GM12878 (cell line): ENCODE measurements at regions not wholly inside any gene's neighbourhood (a gene's known extent, or its start where the extent isn't known, plus 50 kb on each side); places are given as distances from the start of the nearest gene placed in this dataset.
A peak's percentile ranks its signal among the peaks of the same experiment; 100 is the strongest.

Source experiments
- ATAC-seq: fragments of 200-7000 bp; cut with Tn5 transposase; 3 replicates; pipeline ENCODE4 v1.9.1; 2020; ENCODE audit warnings: mild to moderate bottlenecking, moderate library complexity
- BruUV-seq: library from RNA; stranded (reverse); fragments of 400-500 nt; replicated peaks from 2 replicates; lab custom pipeline; 2021; lab: Mats Ljungman, UMichigan
- CTCF ChIA-PET: fragments of 300-600 bp; sonication (Branson Sonifier 250); formaldehyde crosslinking; extraction: SDS; loops from one replicate; lab custom pipeline; 2021; ENCODE audit warnings: inconsistent platforms; lab: Yijun Ruan, JAX
- POLR2A ChIA-PET: fragments of 350-600 bp; formaldehyde crosslinking; extraction: SDS; loops from one replicate; lab custom pipeline; 2021; ENCODE audit warnings: inconsistent platforms; lab: Charles Lee
- RAD21 ChIA-PET: fragments of 300-600 bp; sonication (Branson Sonifier 250); formaldehyde crosslinking; loops from one replicate; lab custom pipeline; 2023; ENCODE audit warnings: antibody characterized with exemption; ENCODE audit not compliant: unreplicated experiment; lab: Charles Lee
- SMC1A ChIA-PET: fragments of 300-600 bp; sonication (Branson Sonifier 250); formaldehyde crosslinking; loops from one replicate; lab custom pipeline; 2023; ENCODE audit not compliant: unreplicated experiment, uncharacterized antibody; lab: Charles Lee
- DNase-seq: peaks from one replicate; pipeline ENCODE4 v3.0.0-alpha.2; 2011; ENCODE audit warnings: low read depth, low spot score
- FAIRE-seq: peaks from 3 replicates; lab custom pipeline; 2011; peaks lifted over from hg19 to GRCh38; lab: Jason Lieb, UNC
- H2AFZ ChIP-seq: 2 replicates; pipeline ENCODE4 v1.6.0; 2011; ENCODE audit warnings: low read depth, low read length, control low read depth; ENCODE audit not compliant: control insufficient read depth
- H3K27ac ChIP-seq: 2 replicates; pipeline ENCODE4 v1.5.1; 2011; ENCODE audit warnings: control low read depth; ENCODE audit not compliant: control insufficient read depth, insufficient read depth
- H3K27me3 ChIP-seq, 2 experiments: replicated peaks in 1 of 2; 2 replicates each; pipeline versions ENCODE4 v1.6.0 to v1.6.1; 2011; ENCODE audit warnings: low read length in 1 of 2; ENCODE audit not compliant: control insufficient read depth in 2 of 2, insufficient read depth in 2 of 2
- H3K36me3 ChIP-seq, 2 experiments: 2 replicates each; pipeline ENCODE4 v1.5.1; 2011; ENCODE audit warnings: low read length in 1 of 2; ENCODE audit not compliant: control insufficient read depth in 2 of 2, insufficient read depth in 2 of 2
- H3K4me1 ChIP-seq: 2 replicates; pipeline ENCODE4 v1.6.1; 2011; ENCODE audit warnings: mild to moderate bottlenecking, low read length, moderate library complexity, mixed read lengths; ENCODE audit not compliant: control insufficient read depth, insufficient read depth
- H3K4me2 ChIP-seq: 2 replicates; pipeline ENCODE4 v1.6.0; 2011; ENCODE audit warnings: control low read depth; ENCODE audit not compliant: control insufficient read depth, insufficient read depth
- H3K4me3 ChIP-seq: fragments of 200-600 bp; sonication (generic); 2 replicates; pipeline ENCODE4 v1.5.1; 2016
- H3K79me2 ChIP-seq: 2 replicates; pipeline ENCODE4 v1.6.0; 2011; ENCODE audit warnings: low read length; ENCODE audit not compliant: control insufficient read depth, insufficient read depth
- H3K9ac ChIP-seq: 2 replicates; pipeline ENCODE4 v1.8.0; 2011; ENCODE audit warnings: low read length, control low read depth, mixed read lengths; ENCODE audit not compliant: control insufficient read depth, insufficient read depth
- H3K9me3 ChIP-seq: replicated peaks from 3 replicates; pipeline ENCODE4 v1.5.1; 2011; ENCODE audit warnings: mild to moderate bottlenecking, low read length; ENCODE audit not compliant: control insufficient read depth, insufficient read depth
- H4K20me1 ChIP-seq: 2 replicates; pipeline ENCODE4 v1.6.0; 2011; ENCODE audit not compliant: control insufficient read depth, insufficient read depth
- FOXK2 ChIP-seq: fragments of 450-650 bp; IDR thresholded peaks from 2 replicates; pipeline ENCODE4 v1.6.1; 2017; ENCODE audit warnings: mild to moderate bottlenecking, moderate library complexity
- HCFC1 ChIP-seq: fragments of 150-350 bp; IDR thresholded peaks from 2 replicates; pipeline ENCODE4 v1.6.1; 2014; ENCODE audit warnings: low read length
- IKZF1 ChIP-seq: fragments of 450-650 bp; conservative IDR thresholded peaks from 2 replicates; pipeline ENCODE4 v1.6.1; 2017; ENCODE audit warnings: antibody characterized with exemption, mild to moderate bottlenecking
- YBX1 ChIP-seq: fragments of 450-650 bp; IDR thresholded peaks from 2 replicates; pipeline ENCODE4 v1.6.1; 2016; ENCODE audit warnings: antibody characterized with exemption
- WGBS: methylation state at CpG from one replicate; pipeline ENCODE4 v1.1.6; 2016; ENCODE audit warnings: low lambda C conversion rate; ENCODE audit not compliant: insufficient replicate concordance, insufficient coverage; ENCODE audit errors: missing lambda C conversion rate; 5-methylcytosine and 5-hydroxymethylcytosine counted together
- in situ Hi-C: fragments of 300-500 bp; cut with MboI; formaldehyde crosslinking; loops from 9 replicates; pipeline ENCODE4 v1.14.3; 2018; ENCODE audit warnings: mixed read lengths
- intact Hi-C: fragments of 100-400 bp; cut with micrococcal nuclease; formaldehyde crosslinking; loops from one replicate; pipeline ENCODE4 v1.14.2; 2022; ENCODE audit not compliant: unreplicated experiment
- TF ChIP-seq, protein P1 (sequence below), 3 experiments: IDR thresholded peaks in 2 of 3; conservative IDR thresholded peaks in 1 of 3; 2 replicates each; pipeline ENCODE4 v1.5.1; 2011; ENCODE audit warnings: low read depth in 3 of 3, low read length in 3 of 3, mild to moderate bottlenecking in 3 of 3, control low read depth in 2 of 3, moderate library complexity in 2 of 3, inconsistent platforms in 1 of 3, mixed read lengths in 1 of 3; ENCODE audit not compliant: control insufficient read depth in 2 of 3, insufficient read depth in 1 of 3; ENCODE audit errors: extremely low read depth in 1 of 3
- TF ChIP-seq, protein P2 (sequence below): fragments of 450-650 bp; IDR thresholded peaks from 2 replicates; pipeline ENCODE4 v1.6.1; 2018; ENCODE audit warnings: borderline replicate concordance, mild to moderate bottlenecking; ENCODE audit not compliant: partially characterized antibody
- TF ChIP-seq, protein P3 (sequence below): fragments of 450-650 bp; formaldehyde crosslinking; IDR thresholded peaks from 2 replicates; pipeline ENCODE4 v1.4.0; 2020; ENCODE audit warnings: mild to moderate bottlenecking, moderate library complexity

DNA sequence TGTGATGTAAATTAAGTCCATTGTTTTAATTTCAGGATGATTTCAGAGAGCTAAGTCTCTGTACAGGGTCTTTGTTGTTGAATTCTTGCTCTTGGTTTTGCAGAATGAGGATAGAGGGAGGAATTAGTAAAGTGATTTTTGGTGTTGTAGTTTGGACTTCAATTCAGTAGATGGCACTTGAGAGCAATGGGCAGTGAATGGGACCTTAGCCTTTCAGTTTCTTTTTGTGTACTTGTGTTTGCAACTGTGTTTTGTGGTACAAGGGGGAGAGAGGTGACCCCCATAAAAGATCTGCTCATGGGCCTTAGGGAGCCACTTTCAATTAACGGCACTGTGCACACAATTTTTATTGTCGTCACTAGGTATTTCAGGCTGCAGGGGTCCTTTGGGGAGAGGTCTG lies 340.0 kb downstream of the DCAF12L2 start:
- no peak for TF ChIP-seq YBX1
- TF ChIP-seq, protein P1, sequence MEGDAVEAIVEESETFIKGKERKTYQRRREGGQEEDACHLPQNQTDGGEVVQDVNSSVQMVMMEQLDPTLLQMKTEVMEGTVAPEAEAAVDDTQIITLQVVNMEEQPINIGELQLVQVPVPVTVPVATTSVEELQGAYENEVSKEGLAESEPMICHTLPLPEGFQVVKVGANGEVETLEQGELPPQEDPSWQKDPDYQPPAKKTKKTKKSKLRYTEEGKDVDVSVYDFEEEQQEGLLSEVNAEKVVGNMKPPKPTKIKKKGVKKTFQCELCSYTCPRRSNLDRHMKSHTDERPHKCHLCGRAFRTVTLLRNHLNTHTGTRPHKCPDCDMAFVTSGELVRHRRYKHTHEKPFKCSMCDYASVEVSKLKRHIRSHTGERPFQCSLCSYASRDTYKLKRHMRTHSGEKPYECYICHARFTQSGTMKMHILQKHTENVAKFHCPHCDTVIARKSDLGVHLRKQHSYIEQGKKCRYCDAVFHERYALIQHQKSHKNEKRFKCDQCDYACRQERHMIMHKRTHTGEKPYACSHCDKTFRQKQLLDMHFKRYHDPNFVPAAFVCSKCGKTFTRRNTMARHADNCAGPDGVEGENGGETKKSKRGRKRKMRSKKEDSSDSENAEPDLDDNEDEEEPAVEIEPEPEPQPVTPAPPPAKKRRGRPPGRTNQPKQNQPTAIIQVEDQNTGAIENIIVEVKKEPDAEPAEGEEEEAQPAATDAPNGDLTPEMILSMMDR (IDR thresholded peaks at IDR 0.05 in 2 of 3, conservative IDR thresholded peaks at IDR 0.05 in 1 of 3; ENCODE audit: control insufficient read depth in 2 of 3, extremely low read depth in 1 of 3, insufficient read depth in 1 of 3, low read depth in 3 of 3, low read length in 3 of 3), result peak in 2 of 3 experiments; percentile 19 to 30; a peak in 2 of 6 replicates
- ChIA-PET CTCF (interaction anchor here (0.6 to 3.0 kb wide), 2 partner anchors 11 to 12 kb away, joined by 3 to 9 read pairs; no protein-coding TSS in a partner anchor), RAD21 (no interaction called here), SMC1A (no interaction called here), POLR2A (no interaction called here)
- H3K9ac ChIP-seq, result no peak overlapping the region
- peak; percentile 72 for ATAC-seq
- BruUV-seq, result no TSS peak
- H2AFZ ChIP-seq, result no peak overlapping the region
- 93% methylated on average over 2 of the region's 2 CpGs for WGBS
- no peaks in the 10 kb centered on the region for H3K4me1 ChIP-seq
- H3K4me3 ChIP-seq, result no peak overlapping the region
- H3K4me2 ChIP-seq, result no peak overlapping the region
- H3K27ac ChIP-seq, result no peak overlapping the region
- no peaks in the 10 kb centered on the region for H4K20me1 ChIP-seq
- no peak for FAIRE-seq
- no peaks in the 10 kb centered on the region for H3K36me3 ChIP-seq
- H3K79me2 ChIP-seq, result no peaks in the 10 kb centered on the region
- no peaks in the 10 kb centered on the region for H3K27me3 ChIP-seq
- intact Hi-C loops (no loop called here), in situ Hi-C loops (no loop called here)
- H3K9me3 ChIP-seq, result no peaks in the 10 kb centered on the region
- DNase-seq, result no peak

DNA sequence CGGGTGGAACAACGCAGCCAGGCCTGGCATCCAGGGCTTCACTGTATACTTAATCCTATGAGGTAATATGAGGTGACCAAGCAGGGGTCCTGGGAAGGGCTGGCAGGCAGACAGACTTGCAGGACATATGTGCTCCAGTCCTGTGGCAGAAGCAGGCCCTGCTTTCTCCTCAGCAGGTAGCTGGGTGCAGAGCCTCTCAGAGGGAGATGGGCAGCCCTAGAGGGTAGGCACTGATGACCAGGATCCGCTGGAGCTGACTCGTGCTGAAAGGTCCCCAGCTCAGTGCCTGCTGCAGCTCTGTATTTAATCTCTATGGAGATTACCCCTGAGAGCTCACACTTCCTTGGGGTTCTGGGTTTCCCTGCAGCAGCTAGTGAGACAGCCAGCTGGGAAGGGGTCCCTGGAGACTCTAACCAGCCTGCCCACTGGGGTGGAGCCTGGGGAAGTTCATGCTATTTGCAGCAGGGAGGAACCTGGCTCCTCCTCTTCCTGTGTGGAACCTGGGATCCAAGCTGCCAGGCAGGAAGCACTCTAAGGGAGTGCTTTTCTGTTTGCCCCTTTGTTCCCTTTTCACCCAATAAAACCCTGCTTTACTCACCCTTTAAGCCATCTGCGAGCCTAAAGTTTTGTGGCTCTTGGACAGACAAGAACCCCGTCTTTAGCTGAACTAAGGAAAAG lies 339.2 kb downstream of the DCAF12L2 start:
- in situ Hi-C loops (no loop called here), intact Hi-C loops (no loop called here)
- H3K4me1 ChIP-seq, result no peaks in the 10 kb centered on the region
- no peaks in the 10 kb centered on the region for H4K20me1 ChIP-seq
- H3K36me3 ChIP-seq, result no peaks in the 10 kb centered on the region
- H3K9ac ChIP-seq, result no peak overlapping the region
- no peak overlapping the region for H2AFZ ChIP-seq
- H3K4me3 ChIP-seq, result no peak overlapping the region
- ATAC-seq, result no peak
- no peaks in the 10 kb centered on the region for H3K27me3 ChIP-seq
- FAIRE-seq, result no peak
- H3K79me2 ChIP-seq, result no peaks in the 10 kb centered on the region
- no peak overlapping the region for H3K27ac ChIP-seq
- ChIA-PET CTCF (interaction anchor here (1.1 to 3.0 kb wide), 2 partner anchors 11 to 34 kb away, joined by 3 to 9 read pairs; no protein-coding TSS in a partner anchor), POLR2A (no interaction called here), SMC1A (no interaction called here), RAD21 (no interaction called here)
- no peaks in the 10 kb centered on the region for H3K9me3 ChIP-seq
- WGBS, result 12% methylated on average over 6 of the region's 6 CpGs
- no TSS peak for BruUV-seq
- DNase-seq, result no peak
- no peak overlapping the region for H3K4me2 ChIP-seq
- TF ChIP-seq FOXK2 (no peak), IKZF1 (no peak), HCFC1 (no peak)
- TF ChIP-seq, protein P2, sequence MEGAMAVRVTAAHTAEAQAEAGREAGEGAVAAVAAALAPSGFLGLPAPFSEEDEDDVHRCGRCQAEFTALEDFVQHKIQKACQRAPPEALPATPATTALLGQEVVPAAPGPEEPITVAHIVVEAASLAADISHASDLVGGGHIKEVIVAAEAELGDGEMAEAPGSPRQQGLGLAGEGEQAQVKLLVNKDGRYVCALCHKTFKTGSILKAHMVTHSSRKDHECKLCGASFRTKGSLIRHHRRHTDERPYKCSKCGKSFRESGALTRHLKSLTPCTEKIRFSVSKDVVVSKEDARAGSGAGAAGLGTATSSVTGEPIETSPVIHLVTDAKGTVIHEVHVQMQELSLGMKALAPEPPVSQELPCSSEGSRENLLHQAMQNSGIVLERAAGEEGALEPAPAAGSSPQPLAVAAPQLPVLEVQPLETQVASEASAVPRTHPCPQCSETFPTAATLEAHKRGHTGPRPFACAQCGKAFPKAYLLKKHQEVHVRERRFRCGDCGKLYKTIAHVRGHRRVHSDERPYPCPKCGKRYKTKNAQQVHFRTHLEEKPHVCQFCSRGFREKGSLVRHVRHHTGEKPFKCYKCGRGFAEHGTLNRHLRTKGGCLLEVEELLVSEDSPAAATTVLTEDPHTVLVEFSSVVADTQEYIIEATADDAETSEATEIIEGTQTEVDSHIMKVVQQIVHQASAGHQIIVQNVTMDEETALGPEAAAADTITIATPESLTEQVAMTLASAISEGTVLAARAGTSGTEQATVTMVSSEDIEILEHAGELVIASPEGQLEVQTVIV, result no peak
- TF ChIP-seq, protein P3, sequence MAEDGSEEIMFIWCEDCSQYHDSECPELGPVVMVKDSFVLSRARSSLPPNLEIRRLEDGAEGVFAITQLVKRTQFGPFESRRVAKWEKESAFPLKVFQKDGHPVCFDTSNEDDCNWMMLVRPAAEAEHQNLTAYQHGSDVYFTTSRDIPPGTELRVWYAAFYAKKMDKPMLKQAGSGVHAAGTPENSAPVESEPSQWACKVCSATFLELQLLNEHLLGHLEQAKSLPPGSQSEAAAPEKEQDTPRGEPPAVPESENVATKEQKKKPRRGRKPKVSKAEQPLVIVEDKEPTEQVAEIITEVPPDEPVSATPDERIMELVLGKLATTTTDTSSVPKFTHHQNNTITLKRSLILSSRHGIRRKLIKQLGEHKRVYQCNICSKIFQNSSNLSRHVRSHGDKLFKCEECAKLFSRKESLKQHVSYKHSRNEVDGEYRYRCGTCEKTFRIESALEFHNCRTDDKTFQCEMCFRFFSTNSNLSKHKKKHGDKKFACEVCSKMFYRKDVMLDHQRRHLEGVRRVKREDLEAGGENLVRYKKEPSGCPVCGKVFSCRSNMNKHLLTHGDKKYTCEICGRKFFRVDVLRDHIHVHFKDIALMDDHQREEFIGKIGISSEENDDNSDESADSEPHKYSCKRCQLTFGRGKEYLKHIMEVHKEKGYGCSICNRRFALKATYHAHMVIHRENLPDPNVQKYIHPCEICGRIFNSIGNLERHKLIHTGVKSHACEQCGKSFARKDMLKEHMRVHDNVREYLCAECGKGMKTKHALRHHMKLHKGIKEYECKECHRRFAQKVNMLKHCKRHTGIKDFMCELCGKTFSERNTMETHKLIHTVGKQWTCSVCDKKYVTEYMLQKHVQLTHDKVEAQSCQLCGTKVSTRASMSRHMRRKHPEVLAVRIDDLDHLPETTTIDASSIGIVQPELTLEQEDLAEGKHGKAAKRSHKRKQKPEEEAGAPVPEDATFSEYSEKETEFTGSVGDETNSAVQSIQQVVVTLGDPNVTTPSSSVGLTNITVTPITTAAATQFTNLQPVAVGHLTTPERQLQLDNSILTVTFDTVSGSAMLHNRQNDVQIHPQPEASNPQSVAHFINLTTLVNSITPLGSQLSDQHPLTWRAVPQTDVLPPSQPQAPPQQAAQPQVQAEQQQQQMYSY (CRISPR knock-in tag), result no peak
